HEK293T (cell line): ENCODE measurements at regions not wholly inside any gene's neighbourhood (a gene's known extent, or its start where the extent isn't known, plus 50 kb on each side); places are given as distances from the start of the nearest gene placed in this dataset.

Experiments
- CTCF ChIA-PET: fragments of 350-600 bp; formaldehyde crosslinking; extraction: SDS; loops from one replicate; lab custom pipeline; 2021; ENCODE audit warnings: antibody characterized with exemption, inconsistent platforms; lab: Yijun Ruan, JAX
- POLR2A ChIA-PET: fragments of 350-600 bp; formaldehyde crosslinking; extraction: SDS; loops from one replicate; lab custom pipeline; 2020; ENCODE audit warnings: antibody characterized with exemption, inconsistent platforms; lab: Yijun Ruan, JAX
- DNase-seq: peaks from one replicate; pipeline ENCODE4 v3.0.0; 2012; ENCODE audit warnings: mixed read lengths; ENCODE audit errors: extremely low spot score
- ARNT ChIP-seq: fragments of 450-650 bp; IDR thresholded peaks from 2 replicates; pipeline ENCODE4 v1.6.1; 2017; ENCODE audit warnings: mild to moderate bottlenecking
- BHLHE40 ChIP-seq: fragments of 450-650 bp; IDR thresholded peaks from 2 replicates; pipeline ENCODE4 v1.6.1; 2016; ENCODE audit warnings: mild to moderate bottlenecking, moderate library complexity, borderline replicate concordance
- CTBP1 ChIP-seq: fragments of 450-650 bp; IDR thresholded peaks from 2 replicates; pipeline ENCODE4 v1.6.1; 2016; ENCODE audit warnings: borderline replicate concordance
- ELF4 ChIP-seq: fragments of 450-650 bp; IDR thresholded peaks from 2 replicates; pipeline ENCODE4 v1.6.1; 2017; ENCODE audit warnings: antibody characterized with exemption
- FOXA1 ChIP-seq: fragments of 450-650 bp; IDR thresholded peaks from 2 replicates; pipeline ENCODE4 v1.6.1; 2016; ENCODE audit warnings: mild to moderate bottlenecking
- FOXK2 ChIP-seq: fragments of 450-650 bp; IDR thresholded peaks from 2 replicates; pipeline ENCODE4 v1.6.1; 2016; ENCODE audit warnings: mild to moderate bottlenecking
- FOXM1 ChIP-seq: fragments of 450-650 bp; IDR thresholded peaks from 2 replicates; pipeline ENCODE4 v1.6.1; 2017; ENCODE audit warnings: mild to moderate bottlenecking, borderline replicate concordance
- HDGF ChIP-seq: fragments of 450-650 bp; IDR thresholded peaks from 2 replicates; pipeline ENCODE4 v1.6.1; 2017; ENCODE audit warnings: antibody characterized with exemption, borderline replicate concordance
- L3MBTL2 ChIP-seq: fragments of 450-650 bp; conservative IDR thresholded peaks from 2 replicates; pipeline ENCODE4 v1.6.1; 2016; ENCODE audit warnings: mild to moderate bottlenecking
- LEF1 ChIP-seq: fragments of 450-650 bp; IDR thresholded peaks from 2 replicates; pipeline ENCODE4 v1.6.1; 2017; ENCODE audit warnings: mild to moderate bottlenecking, borderline replicate concordance
- NFRKB ChIP-seq: fragments of 450-650 bp; IDR thresholded peaks from 2 replicates; pipeline ENCODE4 v1.6.1; 2016; ENCODE audit warnings: mild to moderate bottlenecking, moderate library complexity
- SP1 ChIP-seq: fragments of 450-650 bp; IDR thresholded peaks from 2 replicates; pipeline ENCODE4 v1.6.1; 2017
- SUZ12 ChIP-seq: fragments of 450-650 bp; IDR thresholded peaks from 2 replicates; pipeline ENCODE4 v1.6.1; 2016; ENCODE audit warnings: mild to moderate bottlenecking
- TARDBP ChIP-seq: fragments of 450-650 bp; IDR thresholded peaks from 2 replicates; pipeline ENCODE4 v1.6.1; 2016
- ZNF384 ChIP-seq: fragments of 450-650 bp; IDR thresholded peaks from 2 replicates; pipeline ENCODE4 v1.6.1; 2016
- TF ChIP-seq, protein P1 (sequence below): fragments of 450-650 bp; IDR thresholded peaks from 2 replicates; pipeline ENCODE4 v1.6.1; 2016

DNA sequence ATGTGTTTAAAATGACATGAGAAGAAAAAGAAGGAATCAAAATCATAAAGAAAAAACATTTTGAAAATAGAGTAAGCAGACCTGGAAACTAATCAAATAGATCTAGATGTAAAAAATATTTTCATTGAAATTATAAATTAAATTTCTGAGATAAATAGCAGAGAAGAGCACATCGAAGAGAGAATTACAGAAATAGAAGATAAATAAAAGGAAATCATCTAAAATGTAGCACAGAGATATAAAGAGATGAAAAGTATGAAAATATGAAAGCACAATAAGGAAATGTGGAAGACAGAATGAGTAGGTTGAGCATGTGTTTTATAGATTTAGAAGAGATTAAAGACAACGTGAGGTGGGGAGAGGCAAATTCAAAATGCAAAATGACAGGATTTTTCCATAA, 130.9 kb upstream of the SEC14L1 start:
- ChIA-PET POLR2A (no interaction called here), CTCF (no interaction called here)
- DNase-seq = no peak
- TF ChIP-seq TARDBP = no peak
- no peak for TF ChIP-seq NFRKB
- TF ChIP-seq HDGF = no peak
- TF ChIP-seq ZNF384 = no peak

DNA sequence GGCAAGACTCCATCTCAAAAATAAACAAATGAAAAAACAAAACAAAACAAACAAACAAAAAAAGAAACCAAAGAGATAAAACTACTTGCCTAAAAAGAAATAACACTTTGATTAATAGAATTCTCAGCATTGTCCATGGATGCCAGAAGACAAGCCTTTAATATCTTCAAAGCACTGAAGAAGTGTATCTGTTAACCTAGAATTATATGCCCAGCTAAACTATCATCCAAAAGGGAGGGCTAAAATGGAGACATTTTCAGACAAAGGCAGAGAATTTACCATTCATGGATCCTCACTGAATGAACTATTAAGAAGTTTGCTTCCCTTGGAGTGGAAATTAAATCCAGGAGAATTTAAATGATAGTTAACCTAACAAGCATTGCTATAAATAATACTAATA, 130.1 kb upstream of the SEC14L1 start:
- DNase-seq = no peak
- ChIA-PET POLR2A (no interaction called here), CTCF (no interaction called here)
- TF ChIP-seq HDGF (no peak), ELF4 (no peak), NFRKB (no peak), FOXM1 (no peak), LEF1 (no peak), L3MBTL2 (no peak), FOXA1 (no peak), ZNF384 (no peak), CTBP1 (no peak), ARNT (no peak)
- TF ChIP-seq, protein P1, sequence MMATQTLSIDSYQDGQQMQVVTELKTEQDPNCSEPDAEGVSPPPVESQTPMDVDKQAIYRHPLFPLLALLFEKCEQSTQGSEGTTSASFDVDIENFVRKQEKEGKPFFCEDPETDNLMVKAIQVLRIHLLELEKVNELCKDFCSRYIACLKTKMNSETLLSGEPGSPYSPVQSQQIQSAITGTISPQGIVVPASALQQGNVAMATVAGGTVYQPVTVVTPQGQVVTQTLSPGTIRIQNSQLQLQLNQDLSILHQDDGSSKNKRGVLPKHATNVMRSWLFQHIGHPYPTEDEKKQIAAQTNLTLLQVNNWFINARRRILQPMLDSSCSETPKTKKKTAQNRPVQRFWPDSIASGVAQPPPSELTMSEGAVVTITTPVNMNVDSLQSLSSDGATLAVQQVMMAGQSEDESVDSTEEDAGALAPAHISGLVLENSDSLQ = no peak

DNA sequence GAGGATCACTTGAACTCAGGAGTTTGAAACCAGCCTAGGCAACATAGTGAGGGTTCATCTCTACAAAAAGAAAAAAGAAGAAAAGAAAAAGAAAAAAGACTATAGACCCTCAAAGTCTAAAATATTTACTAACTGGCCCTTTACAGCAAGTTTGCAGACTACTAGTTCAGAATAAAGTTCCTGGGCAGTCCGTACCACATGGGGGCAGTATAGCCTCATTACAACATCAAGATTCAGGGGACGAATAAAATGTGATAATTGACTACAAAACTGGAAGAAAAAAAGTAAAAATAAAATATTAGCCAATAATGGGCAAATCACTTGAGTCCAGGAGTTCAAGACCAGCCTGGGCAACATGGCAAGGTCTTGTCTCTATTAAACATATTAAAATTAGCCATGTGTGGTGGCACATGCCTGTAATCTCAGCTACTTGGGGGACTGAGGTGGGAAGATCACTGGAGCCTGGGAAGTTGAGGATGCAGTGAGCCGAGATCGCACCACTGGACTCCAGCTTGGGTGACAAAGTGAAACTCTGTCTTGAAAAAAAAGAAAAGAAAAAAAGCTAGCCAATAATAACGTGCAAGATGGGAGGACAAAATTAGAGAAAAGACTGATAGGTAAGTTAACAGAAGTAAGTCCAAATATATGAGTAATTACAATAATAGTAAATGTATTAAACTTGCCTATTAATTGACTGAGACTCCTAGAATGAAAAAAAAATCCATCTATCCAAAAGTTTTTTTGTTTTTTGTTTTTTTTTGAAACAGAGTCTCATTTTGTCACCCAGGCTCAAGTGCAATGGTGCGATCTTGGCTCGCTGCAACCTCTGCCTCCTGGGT, 129.4 kb upstream of the SEC14L1 start:
- ChIA-PET POLR2A (no interaction called here), CTCF (interaction anchor here (0.6 to 2.9 kb wide), 6 partner anchors 45 to 172 kb away, joined by 3 to 21 read pairs (median 3); no protein-coding TSS in a partner anchor)
- no peak for TF ChIP-seq TARDBP
- no peak for TF ChIP-seq L3MBTL2
- no peak for TF ChIP-seq FOXK2
- no peak for TF ChIP-seq FOXA1
- no peak for DNase-seq

DNA sequence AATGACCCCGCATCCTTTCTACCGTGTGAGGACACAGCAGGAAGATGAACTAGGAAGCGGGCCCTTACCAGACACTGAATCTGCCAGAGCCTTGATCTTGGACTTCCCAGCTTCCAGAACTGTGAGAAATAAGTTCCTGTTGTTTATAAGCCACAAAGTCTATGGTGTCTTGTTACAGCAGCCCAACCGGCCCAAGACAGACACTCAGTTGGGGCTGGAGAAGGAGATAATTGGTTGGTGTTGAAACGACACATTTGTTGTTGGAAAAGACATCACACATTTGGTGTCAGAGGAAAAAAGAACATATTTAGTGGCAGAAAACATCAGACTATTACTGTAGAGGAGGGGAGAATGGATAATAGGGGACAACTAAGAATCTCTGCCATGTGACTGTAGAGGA, 122.3 kb upstream of the SEC14L1 start:
- no peak for DNase-seq
- CTCF ChIA-PET = interaction anchor here (1.5 kb wide), 1 partner anchor 38 kb away, joined by 3 read pairs; no protein-coding TSS in a partner anchor

DNA sequence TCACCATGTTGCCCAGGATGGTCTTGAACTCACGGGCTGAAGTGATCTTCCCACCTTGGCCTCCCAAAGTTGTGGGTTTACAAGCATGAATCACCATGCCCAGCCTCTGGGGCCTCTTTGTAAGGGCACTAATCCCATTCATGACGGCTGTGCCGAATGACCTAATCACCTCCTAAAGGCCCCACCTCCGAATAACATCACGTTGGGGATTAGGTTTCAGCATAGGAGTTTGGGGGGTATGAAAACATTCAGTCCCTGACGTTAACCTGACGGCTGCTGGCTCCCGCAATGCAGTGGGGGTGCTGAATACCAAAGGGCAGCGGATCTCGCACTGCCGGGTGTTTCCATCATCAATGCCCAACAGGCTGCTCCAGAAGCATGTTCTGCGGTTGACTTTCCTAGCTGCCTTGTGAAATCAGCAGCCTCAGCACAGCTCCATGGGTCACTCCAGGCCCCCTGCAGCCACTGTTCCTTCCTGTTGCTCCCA, 120.8 kb upstream of the SEC14L1 start:
- CTCF ChIA-PET = no interaction called here
- POLR2A ChIA-PET = no interaction called here
- no peak for TF ChIP-seq BHLHE40
- TF ChIP-seq L3MBTL2 = no peak
- TF ChIP-seq NFRKB = no peak
- TF ChIP-seq SUZ12 = no peak
- no peak for TF ChIP-seq ZNF384
- TF ChIP-seq ELF4 = no peak
- no peak for TF ChIP-seq SP1
- TF ChIP-seq FOXM1 = no peak
- no peak for TF ChIP-seq CTBP1
- no peak for TF ChIP-seq ARNT
- no peak for TF ChIP-seq HDGF
- TF ChIP-seq FOXA1 = no peak
- no peak for TF ChIP-seq LEF1
- TF ChIP-seq, protein P1 = no peak
- no peak for TF ChIP-seq FOXK2
- TF ChIP-seq TARDBP = no peak
- DNase-seq = no peak

More for the DNA sequence above, 122.3 kb upstream of the SEC14L1 start:
- TF ChIP-seq ELF4 (no peak), L3MBTL2 (no peak), BHLHE40 (no peak), ARNT (no peak), NFRKB (no peak), HDGF (no peak), LEF1 (no peak), ZNF384 (no peak), CTBP1 (no peak), TARDBP (no peak), FOXA1 (no peak), FOXK2 (no peak), SUZ12 (no peak), SP1 (no peak), FOXM1 (no peak)
- TF ChIP-seq, protein P1 = no peak
- POLR2A ChIA-PET = no interaction called here

DNA sequence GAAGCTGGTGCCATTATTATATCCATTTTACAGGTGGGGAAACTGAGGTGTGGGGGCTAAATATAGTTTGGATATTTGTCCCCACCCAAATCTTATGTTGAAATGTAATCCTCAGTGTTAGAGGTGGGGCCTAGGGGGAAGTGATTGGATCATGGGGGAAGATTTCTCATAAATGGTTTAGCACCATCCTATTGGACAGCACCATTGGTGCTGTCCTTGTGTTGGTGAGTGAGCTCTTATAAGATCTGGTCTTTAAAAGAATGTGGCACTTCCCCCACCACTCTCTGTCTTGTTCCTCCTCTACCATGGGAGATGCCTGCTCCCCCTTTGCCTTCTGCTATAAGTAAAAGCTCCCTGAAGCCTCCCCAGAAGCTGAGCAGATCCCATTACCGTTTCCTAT, 119.8 kb upstream of the SEC14L1 start:
- ChIA-PET POLR2A (no interaction called here), CTCF (no interaction called here)
- DNase-seq = no peak
- TF ChIP-seq NFRKB (no peak), L3MBTL2 (no peak), FOXM1 (no peak), ARNT (no peak), ELF4 (no peak), ZNF384 (no peak), TARDBP (no peak), FOXK2 (no peak), BHLHE40 (no peak), CTBP1 (no peak), SP1 (no peak), SUZ12 (no peak), LEF1 (no peak), HDGF (no peak), FOXA1 (no peak)
- TF ChIP-seq, protein P1 = no peak
